HEK293 (cell line): ENCODE measurements at regions not wholly inside any gene's neighbourhood (a gene's known extent, or its start where the extent isn't known, plus 50 kb on each side); places are given as distances from the start of the nearest gene placed in this dataset.
A peak's percentile ranks its signal among the peaks of the same experiment; 100 is the strongest.

Experiments used
- CTCF ChIA-PET: fragments of 350-600 bp; formaldehyde crosslinking; extraction: SDS; loops from one replicate; lab custom pipeline; 2021; ENCODE audit warnings: antibody characterized with exemption; lab: Yijun Ruan, JAX
- POLR2A ChIA-PET: fragments of 300-600 bp; formaldehyde crosslinking; extraction: SDS; loops from one replicate; lab custom pipeline; 2020; ENCODE audit warnings: antibody characterized with exemption, inconsistent platforms; lab: Yijun Ruan, JAX
- H3K27ac ChIP-seq: fragments of 200-500 bp; sonication (Bioruptor generic); 2 replicates; pipeline ENCODE4 v1.5.1; 2014; ENCODE audit warnings: low read depth, low read length, control low read depth, inconsistent platforms; ENCODE audit errors: extremely low read depth
- H3K36me3 ChIP-seq, 2 experiments: fragments of 200-500 bp in 1 of 2; sonication (Bioruptor generic) in 1 of 2; 1 replicate in 1 of 2; 2 replicates in 1 of 2; pipeline ENCODE4 v1.5.1; 2014 to 2017; ENCODE audit warnings: inconsistent platforms in 2 of 2, low read length in 2 of 2; ENCODE audit not compliant: control insufficient read depth in 2 of 2, insufficient read depth in 1 of 2
- H3K4me1 ChIP-seq: fragments of 200-500 bp; sonication (Bioruptor generic); 2 replicates; pipeline ENCODE4 v1.5.1; 2014; ENCODE audit warnings: mild to moderate bottlenecking, low read length, inconsistent platforms; ENCODE audit not compliant: control insufficient read depth, insufficient read depth
- H3K4me3 ChIP-seq: 2 replicates; pipeline ENCODE4 v1.5.1; 2011; ENCODE audit warnings: low read depth, mild to moderate bottlenecking, control low read depth, low read length, moderate library complexity
- H3K9me3 ChIP-seq: fragments of 200-500 bp; sonication (Bioruptor generic); 2 replicates; pipeline ENCODE4 v1.5.1; 2014; ENCODE audit warnings: low read depth, low read length, inconsistent platforms; ENCODE audit not compliant: control insufficient read depth, insufficient read depth
- MZF1 ChIP-seq: fragments of 450-650 bp; formaldehyde crosslinking; IDR thresholded peaks from 2 replicates; pipeline ENCODE4 v1.5.1; 2017; ENCODE audit warnings: missing biosample characterization, missing genetic modification characterization, borderline replicate concordance
- PRDM1 ChIP-seq: fragments of 450-650 bp; formaldehyde crosslinking; IDR thresholded peaks from 2 replicates; pipeline ENCODE4; 2016; ENCODE audit warnings: missing biosample characterization, missing genetic modification characterization
- SETDB1 ChIP-seq: IDR thresholded peaks from one replicate; pipeline ENCODE4 v1.6.1; 2017; ENCODE audit warnings: mild to moderate bottlenecking, low read length, moderate library complexity, mixed read lengths; ENCODE audit not compliant: insufficient read length
- WT1 ChIP-seq: fragments of 450-650 bp; formaldehyde crosslinking; IDR thresholded peaks from 2 replicates; pipeline ENCODE4 v1.5.1; 2016; ENCODE audit warnings: missing biosample characterization, missing genetic modification characterization
- ZNF132 ChIP-seq: fragments of 450-650 bp; formaldehyde crosslinking; IDR thresholded peaks from 2 replicates; pipeline ENCODE4 v1.5.1; 2017; ENCODE audit warnings: missing biosample characterization, missing genetic modification characterization, borderline replicate concordance
- ZNF2 ChIP-seq: fragments of 450-650 bp; formaldehyde crosslinking; IDR thresholded peaks from 2 replicates; pipeline ENCODE4 v1.5.1; 2016; ENCODE audit warnings: missing biosample characterization, missing genetic modification characterization
- ZNF248 ChIP-seq: fragments of 450-650 bp; formaldehyde crosslinking; IDR thresholded peaks from 2 replicates; pipeline ENCODE4 v1.5.1; 2017; ENCODE audit warnings: missing biosample characterization, missing genetic modification characterization
- ZNF274 ChIP-seq, 2 experiments: fragments of 200-500 bp in 1 of 2; fragments of 450-650 bp in 1 of 2; sonication (Bioruptor generic) in 1 of 2; formaldehyde crosslinking in 1 of 2; IDR thresholded peaks; 2 replicates each; pipeline versions ENCODE4 v1.5.1 to v1.6.1; 2014 to 2016; ENCODE audit warnings: borderline replicate concordance in 1 of 2, inconsistent platforms in 1 of 2, low read length in 1 of 2, missing biosample characterization in 1 of 2, missing genetic modification characterization in 1 of 2
- ZNF561 ChIP-seq: fragments of 450-650 bp; IDR thresholded peaks from 2 replicates; pipeline ENCODE4 v1.5.1; 2018; ENCODE audit warnings: missing biosample characterization, missing genetic modification characterization, borderline replicate concordance
- ZNF585B ChIP-seq: fragments of 450-650 bp; formaldehyde crosslinking; IDR thresholded peaks from 2 replicates; pipeline ENCODE4 v1.5.1; 2016; ENCODE audit warnings: missing biosample characterization, missing genetic modification characterization
- TF ChIP-seq, protein P1 (sequence below): fragments of 450-650 bp; formaldehyde crosslinking; IDR thresholded peaks from 2 replicates; pipeline ENCODE4 v1.5.1; 2016; ENCODE audit warnings: missing biosample characterization, missing genetic modification characterization, borderline replicate concordance
- TF ChIP-seq, protein P2 (sequence below): fragments of 450-650 bp; formaldehyde crosslinking; IDR thresholded peaks from 2 replicates; pipeline ENCODE4 v1.5.1; 2016; ENCODE audit warnings: missing biosample characterization, missing genetic modification characterization
- TF ChIP-seq, protein P3 (sequence below): fragments of 450-650 bp; formaldehyde crosslinking; IDR thresholded peaks from 2 replicates; pipeline ENCODE4 v1.5.1; 2016; ENCODE audit warnings: missing biosample characterization, missing genetic modification characterization

DNA sequence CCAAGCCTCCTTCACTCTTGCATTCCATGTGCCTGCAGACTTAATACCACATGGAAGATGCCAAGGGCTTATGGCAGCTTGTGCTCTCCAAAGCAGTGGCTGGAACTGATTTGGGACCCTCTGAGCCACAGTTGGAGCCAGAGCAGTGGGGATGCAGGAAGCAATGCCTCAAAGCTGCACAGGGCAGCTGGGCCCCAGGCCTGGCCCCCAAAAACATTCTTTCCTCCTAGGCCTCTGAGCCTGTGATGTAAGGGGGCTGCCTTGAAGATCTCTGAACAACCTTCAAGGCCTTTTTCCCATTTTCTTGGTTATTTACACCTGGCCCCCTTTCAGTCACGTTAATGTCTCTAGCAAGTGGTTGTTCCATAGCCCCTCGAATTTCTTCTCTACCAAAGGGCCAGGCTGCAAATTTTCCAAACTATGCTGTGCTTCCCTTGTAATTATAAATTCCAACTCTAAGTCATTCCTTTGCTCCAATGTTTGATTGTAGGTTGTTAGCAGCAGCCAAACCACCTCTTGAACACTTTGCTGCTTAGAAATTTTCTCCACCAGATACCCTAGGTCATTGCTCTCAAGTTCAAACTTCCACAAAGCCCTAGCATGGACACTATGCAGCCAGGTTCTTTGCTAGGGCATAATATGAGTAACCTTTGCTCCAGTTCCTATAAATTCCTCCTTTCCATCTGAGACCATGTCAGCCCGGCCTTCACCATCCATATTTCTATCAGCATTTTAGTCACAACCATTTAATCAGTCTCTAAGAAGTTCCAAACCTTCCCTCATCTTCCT is 245.0 kb upstream of the RBBP8 start:
- ChIA-PET POLR2A (no interaction called here), CTCF (interaction anchor here (4.7 kb wide), 1 partner anchor 16 kb away, joined by 27 read pairs; no protein-coding TSS in a partner anchor)
- H3K4me3 ChIP-seq, result no peak overlapping the region
- H3K9me3 ChIP-seq, result no peaks in the 10 kb centered on the region
- TF ChIP-seq MZF1 (no peak), ZNF2 (tag by site-specific recombination) (no peak), WT1 (tag by site-specific recombination) (no peak), PRDM1 (no peak), ZNF274 (IDR thresholded peaks at IDR 0.05; ENCODE audit: low read length) (no peak), ZNF274 (tag by site-specific recombination; IDR thresholded peaks at IDR 0.05; ENCODE audit: borderline replicate concordance) (no peak), ZNF248 (tag by site-specific recombination) (no peak), ZNF585B (peak; percentile 96), SETDB1 (peak; percentile 60)
- TF ChIP-seq, protein P1, sequence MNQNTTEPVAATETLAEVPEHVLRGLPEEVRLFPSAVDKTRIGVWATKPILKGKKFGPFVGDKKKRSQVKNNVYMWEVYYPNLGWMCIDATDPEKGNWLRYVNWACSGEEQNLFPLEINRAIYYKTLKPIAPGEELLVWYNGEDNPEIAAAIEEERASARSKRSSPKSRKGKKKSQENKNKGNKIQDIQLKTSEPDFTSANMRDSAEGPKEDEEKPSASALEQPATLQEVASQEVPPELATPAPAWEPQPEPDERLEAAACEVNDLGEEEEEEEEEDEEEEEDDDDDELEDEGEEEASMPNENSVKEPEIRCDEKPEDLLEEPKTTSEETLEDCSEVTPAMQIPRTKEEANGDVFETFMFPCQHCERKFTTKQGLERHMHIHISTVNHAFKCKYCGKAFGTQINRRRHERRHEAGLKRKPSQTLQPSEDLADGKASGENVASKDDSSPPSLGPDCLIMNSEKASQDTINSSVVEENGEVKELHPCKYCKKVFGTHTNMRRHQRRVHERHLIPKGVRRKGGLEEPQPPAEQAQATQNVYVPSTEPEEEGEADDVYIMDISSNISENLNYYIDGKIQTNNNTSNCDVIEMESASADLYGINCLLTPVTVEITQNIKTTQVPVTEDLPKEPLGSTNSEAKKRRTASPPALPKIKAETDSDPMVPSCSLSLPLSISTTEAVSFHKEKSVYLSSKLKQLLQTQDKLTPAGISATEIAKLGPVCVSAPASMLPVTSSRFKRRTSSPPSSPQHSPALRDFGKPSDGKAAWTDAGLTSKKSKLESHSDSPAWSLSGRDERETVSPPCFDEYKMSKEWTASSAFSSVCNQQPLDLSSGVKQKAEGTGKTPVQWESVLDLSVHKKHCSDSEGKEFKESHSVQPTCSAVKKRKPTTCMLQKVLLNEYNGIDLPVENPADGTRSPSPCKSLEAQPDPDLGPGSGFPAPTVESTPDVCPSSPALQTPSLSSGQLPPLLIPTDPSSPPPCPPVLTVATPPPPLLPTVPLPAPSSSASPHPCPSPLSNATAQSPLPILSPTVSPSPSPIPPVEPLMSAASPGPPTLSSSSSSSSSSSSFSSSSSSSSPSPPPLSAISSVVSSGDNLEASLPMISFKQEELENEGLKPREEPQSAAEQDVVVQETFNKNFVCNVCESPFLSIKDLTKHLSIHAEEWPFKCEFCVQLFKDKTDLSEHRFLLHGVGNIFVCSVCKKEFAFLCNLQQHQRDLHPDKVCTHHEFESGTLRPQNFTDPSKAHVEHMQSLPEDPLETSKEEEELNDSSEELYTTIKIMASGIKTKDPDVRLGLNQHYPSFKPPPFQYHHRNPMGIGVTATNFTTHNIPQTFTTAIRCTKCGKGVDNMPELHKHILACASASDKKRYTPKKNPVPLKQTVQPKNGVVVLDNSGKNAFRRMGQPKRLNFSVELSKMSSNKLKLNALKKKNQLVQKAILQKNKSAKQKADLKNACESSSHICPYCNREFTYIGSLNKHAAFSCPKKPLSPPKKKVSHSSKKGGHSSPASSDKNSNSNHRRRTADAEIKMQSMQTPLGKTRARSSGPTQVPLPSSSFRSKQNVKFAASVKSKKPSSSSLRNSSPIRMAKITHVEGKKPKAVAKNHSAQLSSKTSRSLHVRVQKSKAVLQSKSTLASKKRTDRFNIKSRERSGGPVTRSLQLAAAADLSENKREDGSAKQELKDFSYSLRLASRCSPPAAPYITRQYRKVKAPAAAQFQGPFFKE (tag by site-specific recombination), result no peak
- H3K36me3 ChIP-seq, result no peaks in the 10 kb centered on the region
- peaks cover 12% of the 10 kb centered on the region for H3K4me1 ChIP-seq
- H3K27ac ChIP-seq, result no peak overlapping the region

DNA sequence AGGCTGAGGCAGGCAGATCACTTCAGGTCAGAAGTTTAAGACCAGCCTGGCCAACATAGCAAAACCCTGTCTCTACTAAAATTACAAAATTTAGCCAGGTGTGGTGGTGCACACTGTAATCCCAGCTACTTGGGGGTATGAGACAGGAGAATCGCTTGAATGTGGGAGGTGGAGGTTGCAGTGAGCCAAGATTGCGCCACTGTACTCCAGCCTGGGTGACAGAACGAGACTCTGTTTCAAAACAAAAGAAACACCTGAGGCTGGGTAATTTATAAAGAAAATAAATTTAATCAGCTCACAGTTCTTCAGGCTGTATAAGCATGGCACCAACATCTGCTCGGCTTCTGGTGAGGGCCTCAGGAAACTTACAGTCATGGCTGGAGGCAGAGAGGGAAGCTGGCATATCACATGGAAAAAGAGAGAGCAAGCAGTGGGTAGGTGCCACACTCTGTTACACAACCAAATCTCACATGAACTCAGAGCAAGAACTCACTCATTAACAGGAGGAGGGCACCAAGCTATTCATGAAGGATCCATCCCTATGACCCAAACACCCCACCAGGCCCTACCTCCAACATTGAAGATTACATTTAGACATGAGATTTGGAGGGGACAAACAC is 244.1 kb upstream of the RBBP8 start:
- Histone ChIP-seq H3K27ac (no peak overlapping the region), H3K4me3 (no peak overlapping the region), H3K9me3 (no peaks in the 10 kb centered on the region), H3K36me3 (no peaks in the 10 kb centered on the region), H3K4me1 (peaks cover 12% of the 10 kb centered on the region)
- ChIA-PET CTCF (interaction anchor here (4.7 kb wide), 1 partner anchor 15 kb away, joined by 27 read pairs; no protein-coding TSS in a partner anchor), POLR2A (no interaction called here)
- TF ChIP-seq, protein P2, sequence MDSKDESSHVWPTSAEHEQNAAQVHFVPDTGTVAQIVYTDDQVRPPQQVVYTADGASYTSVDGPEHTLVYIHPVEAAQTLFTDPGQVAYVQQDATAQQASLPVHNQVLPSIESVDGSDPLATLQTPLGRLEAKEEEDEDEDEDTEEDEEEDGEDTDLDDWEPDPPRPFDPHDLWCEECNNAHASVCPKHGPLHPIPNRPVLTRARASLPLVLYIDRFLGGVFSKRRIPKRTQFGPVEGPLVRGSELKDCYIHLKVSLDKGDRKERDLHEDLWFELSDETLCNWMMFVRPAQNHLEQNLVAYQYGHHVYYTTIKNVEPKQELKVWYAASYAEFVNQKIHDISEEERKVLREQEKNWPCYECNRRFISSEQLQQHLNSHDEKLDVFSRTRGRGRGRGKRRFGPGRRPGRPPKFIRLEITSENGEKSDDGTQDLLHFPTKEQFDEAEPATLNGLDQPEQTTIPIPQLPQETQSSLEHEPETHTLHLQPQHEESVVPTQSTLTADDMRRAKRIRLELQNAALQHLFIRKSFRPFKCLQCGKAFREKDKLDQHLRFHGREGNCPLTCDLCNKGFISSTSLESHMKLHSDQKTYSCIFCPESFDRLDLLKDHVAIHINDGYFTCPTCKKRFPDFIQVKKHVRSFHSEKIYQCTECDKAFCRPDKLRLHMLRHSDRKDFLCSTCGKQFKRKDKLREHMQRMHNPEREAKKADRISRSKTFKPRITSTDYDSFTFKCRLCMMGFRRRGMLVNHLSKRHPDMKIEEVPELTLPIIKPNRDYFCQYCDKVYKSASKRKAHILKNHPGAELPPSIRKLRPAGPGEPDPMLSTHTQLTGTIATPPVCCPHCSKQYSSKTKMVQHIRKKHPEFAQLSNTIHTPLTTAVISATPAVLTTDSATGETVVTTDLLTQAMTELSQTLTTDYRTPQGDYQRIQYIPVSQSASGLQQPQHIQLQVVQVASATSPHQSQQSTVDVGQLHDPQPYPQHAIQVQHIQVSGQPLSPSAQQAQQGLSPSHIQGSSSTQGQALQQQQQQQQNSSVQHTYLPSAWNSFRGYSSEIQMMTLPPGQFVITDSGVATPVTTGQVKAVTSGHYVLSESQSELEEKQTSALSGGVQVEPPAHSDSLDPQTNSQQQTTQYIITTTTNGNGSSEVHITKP, result no peak
- TF ChIP-seq ZNF132 (no peak), ZNF561 (no peak)
- TF ChIP-seq, protein P3, sequence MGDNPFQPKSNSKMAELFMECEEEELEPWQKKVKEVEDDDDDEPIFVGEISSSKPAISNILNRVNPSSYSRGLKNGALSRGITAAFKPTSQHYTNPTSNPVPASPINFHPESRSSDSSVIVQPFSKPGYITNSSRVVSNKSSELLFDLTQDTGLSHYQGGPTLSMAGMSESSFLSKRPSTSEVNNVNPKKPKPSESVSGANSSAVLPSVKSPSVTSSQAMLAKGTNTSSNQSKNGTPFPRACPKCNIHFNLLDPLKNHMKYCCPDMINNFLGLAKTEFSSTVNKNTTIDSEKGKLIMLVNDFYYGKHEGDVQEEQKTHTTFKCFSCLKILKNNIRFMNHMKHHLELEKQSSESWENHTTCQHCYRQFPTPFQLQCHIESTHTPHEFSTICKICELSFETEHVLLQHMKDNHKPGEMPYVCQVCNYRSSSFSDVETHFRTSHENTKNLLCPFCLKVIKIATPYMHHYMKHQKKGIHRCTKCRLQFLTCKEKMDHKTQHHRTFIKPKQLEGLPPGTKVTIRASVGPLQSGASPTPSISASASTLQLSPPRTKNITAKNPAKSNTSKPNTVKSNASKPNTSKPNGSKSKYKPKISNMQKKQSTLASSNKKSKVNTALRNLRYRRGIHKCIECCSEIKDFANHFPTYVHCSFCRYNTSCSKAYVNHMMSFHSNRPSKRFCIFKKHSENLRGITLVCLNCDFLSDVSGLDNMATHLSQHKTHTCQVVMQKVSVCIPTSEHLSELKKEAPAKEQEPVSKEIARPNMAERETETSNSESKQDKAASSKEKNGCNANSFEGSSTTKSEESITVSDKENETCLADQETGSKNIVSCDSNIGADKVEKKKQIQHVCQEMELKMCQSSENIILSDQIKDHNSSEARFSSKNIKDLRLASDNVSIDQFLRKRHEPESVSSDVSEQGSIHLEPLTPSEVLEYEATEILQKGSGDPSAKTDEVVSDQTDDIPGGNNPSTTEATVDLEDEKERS (tag by site-specific recombination), result no peak
